IMR-90 (cell line): ENCODE measurements at regions not wholly inside any gene's neighbourhood (a gene's known extent, or its start where the extent isn't known, plus 50 kb on each side); places are given as distances from the start of the nearest gene placed in this dataset.

Experiments
- CEBPB ChIP-seq: IDR thresholded peaks from 2 replicates; pipeline ENCODE4 v1.6.1; 2012; ENCODE audit warnings: low read depth, low read length, improper control_type of control experiment
- FOS ChIP-seq: fragments of 150-350 bp; IDR thresholded peaks from 2 replicates; pipeline ENCODE4 v1.6.1; 2016; ENCODE audit warnings: low read depth, low read length
- POLR2A ChIP-seq: IDR thresholded peaks from 2 replicates; pipeline ENCODE4 v1.6.1; 2012; ENCODE audit warnings: mild to moderate bottlenecking, low read depth, low read length
- RAD21 ChIP-seq: IDR thresholded peaks from 2 replicates; pipeline ENCODE4 v1.6.1; 2012; ENCODE audit warnings: low read length, improper control_type of control experiment
- RCOR1 ChIP-seq: IDR thresholded peaks from 2 replicates; pipeline ENCODE4 v1.6.1; 2012; ENCODE audit warnings: mild to moderate bottlenecking, low read length, improper control_type of control experiment; ENCODE audit not compliant: insufficient replicate concordance
- RFX5 ChIP-seq: IDR thresholded peaks from 2 replicates; pipeline ENCODE4 v1.8.0; 2012; ENCODE audit warnings: low read depth, mild to moderate bottlenecking, low read length, moderate library complexity
- SMC3 ChIP-seq: fragments of 150-350 bp; IDR thresholded peaks from 2 replicates; pipeline ENCODE4 v1.6.1; 2016; ENCODE audit warnings: low read depth, mild to moderate bottlenecking, antibody characterized with exemption, low read length, moderate library complexity
- TF ChIP-seq, protein P1 (sequence below): fragments of 150-350 bp; IDR thresholded peaks from 2 replicates; pipeline ENCODE4 v1.6.1; 2017; ENCODE audit warnings: mild to moderate bottlenecking, antibody characterized with exemption, low read length, low read depth
- TF ChIP-seq, protein P2 (sequence below): conservative IDR thresholded peaks from 2 replicates; pipeline ENCODE4 v1.5.1; 2012; ENCODE audit warnings: mild to moderate bottlenecking, low read depth, low read length, improper control_type of control experiment
- TF ChIP-seq, protein P3 (sequence below): fragments of 150-350 bp; IDR thresholded peaks from 2 replicates; pipeline ENCODE4 v1.6.1; 2016; ENCODE audit warnings: low read depth, mild to moderate bottlenecking, low read length, moderate library complexity, borderline replicate concordance

DNA sequence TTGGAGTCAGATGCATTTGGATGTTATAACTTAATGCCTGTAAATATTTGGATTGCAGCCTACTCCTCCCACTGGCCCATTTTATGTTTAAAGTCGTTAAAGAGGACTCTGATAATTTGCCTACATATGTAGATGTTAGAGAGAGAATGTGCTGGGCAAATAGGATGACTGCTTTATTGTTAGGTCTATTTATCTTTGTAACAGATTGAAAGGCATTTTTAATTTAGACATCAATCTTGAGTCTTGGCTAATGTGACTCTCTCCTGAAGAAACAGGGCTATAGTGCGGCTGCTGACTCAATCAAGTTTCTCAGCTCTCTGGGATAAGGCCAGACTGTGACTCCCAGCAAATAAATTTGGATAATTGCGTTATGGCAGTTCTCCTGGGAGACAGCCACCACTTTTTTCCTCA lies 1101.4 kb downstream of the CBLN2 start:
- TF ChIP-seq, protein P1, sequence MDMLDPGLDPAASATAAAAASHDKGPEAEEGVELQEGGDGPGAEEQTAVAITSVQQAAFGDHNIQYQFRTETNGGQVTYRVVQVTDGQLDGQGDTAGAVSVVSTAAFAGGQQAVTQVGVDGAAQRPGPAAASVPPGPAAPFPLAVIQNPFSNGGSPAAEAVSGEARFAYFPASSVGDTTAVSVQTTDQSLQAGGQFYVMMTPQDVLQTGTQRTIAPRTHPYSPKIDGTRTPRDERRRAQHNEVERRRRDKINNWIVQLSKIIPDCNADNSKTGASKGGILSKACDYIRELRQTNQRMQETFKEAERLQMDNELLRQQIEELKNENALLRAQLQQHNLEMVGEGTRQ: no peak
- TF ChIP-seq POLR2A (no peak), SMC3 (no peak), CEBPB (no peak), FOS (no peak), RAD21 (no peak), RFX5 (no peak), RCOR1 (no peak)
- TF ChIP-seq, protein P2, sequence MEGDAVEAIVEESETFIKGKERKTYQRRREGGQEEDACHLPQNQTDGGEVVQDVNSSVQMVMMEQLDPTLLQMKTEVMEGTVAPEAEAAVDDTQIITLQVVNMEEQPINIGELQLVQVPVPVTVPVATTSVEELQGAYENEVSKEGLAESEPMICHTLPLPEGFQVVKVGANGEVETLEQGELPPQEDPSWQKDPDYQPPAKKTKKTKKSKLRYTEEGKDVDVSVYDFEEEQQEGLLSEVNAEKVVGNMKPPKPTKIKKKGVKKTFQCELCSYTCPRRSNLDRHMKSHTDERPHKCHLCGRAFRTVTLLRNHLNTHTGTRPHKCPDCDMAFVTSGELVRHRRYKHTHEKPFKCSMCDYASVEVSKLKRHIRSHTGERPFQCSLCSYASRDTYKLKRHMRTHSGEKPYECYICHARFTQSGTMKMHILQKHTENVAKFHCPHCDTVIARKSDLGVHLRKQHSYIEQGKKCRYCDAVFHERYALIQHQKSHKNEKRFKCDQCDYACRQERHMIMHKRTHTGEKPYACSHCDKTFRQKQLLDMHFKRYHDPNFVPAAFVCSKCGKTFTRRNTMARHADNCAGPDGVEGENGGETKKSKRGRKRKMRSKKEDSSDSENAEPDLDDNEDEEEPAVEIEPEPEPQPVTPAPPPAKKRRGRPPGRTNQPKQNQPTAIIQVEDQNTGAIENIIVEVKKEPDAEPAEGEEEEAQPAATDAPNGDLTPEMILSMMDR: no peak
- TF ChIP-seq, protein P3, sequence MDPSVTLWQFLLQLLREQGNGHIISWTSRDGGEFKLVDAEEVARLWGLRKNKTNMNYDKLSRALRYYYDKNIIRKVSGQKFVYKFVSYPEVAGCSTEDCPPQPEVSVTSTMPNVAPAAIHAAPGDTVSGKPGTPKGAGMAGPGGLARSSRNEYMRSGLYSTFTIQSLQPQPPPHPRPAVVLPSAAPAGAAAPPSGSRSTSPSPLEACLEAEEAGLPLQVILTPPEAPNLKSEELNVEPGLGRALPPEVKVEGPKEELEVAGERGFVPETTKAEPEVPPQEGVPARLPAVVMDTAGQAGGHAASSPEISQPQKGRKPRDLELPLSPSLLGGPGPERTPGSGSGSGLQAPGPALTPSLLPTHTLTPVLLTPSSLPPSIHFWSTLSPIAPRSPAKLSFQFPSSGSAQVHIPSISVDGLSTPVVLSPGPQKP: no peak
